ENCODE measurements at regions not wholly inside any gene's neighbourhood (a gene's known extent, or its start where the extent isn't known, plus 50 kb on each side); places are given as distances from the start of the nearest gene placed in this dataset.
"Not testable (repeated sequence)": the region's sequence is repeated elsewhere in the genome, so short reads cannot be mapped to it uniquely, and the experiment has no call there.

- Histone ChIP-seq H3K4me1 (ENCODE audit: control insufficient read depth, insufficient read depth, low read length) (peaks cover 32% of the 10 kb centered on the region), H3K36me3 (ENCODE audit: control insufficient read depth, insufficient read depth, low read length) (no peaks in the 10 kb centered on the region), H3K27me3 (ENCODE audit: control insufficient read depth, insufficient read depth, low read length) (no peaks in the 10 kb centered on the region), H3K9me3 (ENCODE audit: control insufficient read depth, insufficient read depth, low read length) (peaks cover 7% of the 10 kb centered on the region; the same call in 1 of the 2 replicates), H3K4me3 (ENCODE audit: low read depth, low read length) (no peak overlapping the region), H3K9ac (ENCODE audit: low read depth, low read length) (no peak overlapping the region), H3K27ac (ENCODE audit: low read depth, low read length) (no peak overlapping the region)
These were observed 78.5 kb upstream of the C16orf82 start for GRCh38 chr16:26988186-26988585.

DNA sequence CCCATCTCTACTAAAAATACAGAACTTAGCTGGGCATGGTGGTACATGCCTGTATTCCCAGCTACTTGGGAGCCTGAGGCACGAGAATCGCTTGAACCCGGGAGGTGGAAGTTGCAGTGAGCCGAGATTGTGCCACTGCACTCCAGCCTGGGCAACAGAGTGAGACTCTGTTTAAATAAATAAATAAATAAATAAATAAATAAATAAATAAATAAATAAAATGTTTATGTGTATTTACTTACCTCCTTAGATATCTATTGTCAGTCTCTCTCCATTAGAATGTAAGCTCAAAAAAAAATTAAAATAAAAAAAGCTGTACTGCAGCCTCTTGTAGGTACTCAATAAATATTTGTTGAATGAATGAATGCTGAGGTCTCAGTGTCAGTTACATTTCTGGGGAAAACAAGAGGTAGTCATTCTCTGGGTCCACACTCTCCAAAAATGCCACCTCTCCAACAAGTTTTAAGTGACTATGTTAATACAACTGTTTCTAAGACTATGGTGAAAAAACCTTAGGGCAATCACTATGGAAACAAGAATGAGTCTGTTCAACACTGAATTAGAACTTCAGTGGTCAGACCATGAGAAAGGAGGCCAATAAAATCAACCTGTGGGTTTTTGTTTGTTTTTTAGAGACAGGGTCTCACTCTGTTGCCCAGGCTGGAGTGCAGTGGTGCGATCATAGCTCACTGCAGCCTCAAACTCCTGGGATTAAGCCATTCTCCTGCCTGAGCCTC, 76.2 kb upstream of the C16orf82 start:
- H3K4me3 ChIP-seq (ENCODE audit: low read depth, low read length); H3K27ac ChIP-seq (ENCODE audit: low read depth, low read length); H3K27me3 ChIP-seq (ENCODE audit: control insufficient read depth, insufficient read depth, low read length); H3K9ac ChIP-seq (ENCODE audit: low read depth, low read length); H3K9me3 ChIP-seq (ENCODE audit: control insufficient read depth, insufficient read depth, low read length); H3K36me3 ChIP-seq (ENCODE audit: control insufficient read depth, insufficient read depth, low read length): not testable (repeated sequence)
- peaks cover 22% of the 10 kb centered on the region for H3K4me1 ChIP-seq (ENCODE audit: control insufficient read depth, insufficient read depth, low read length)

- Histone ChIP-seq H3K4me1 (ENCODE audit: control insufficient read depth, insufficient read depth, low read length) (peaks cover 3% of the 10 kb centered on the region; the same call in 1 of the 2 replicates), H3K27me3 (ENCODE audit: control insufficient read depth, insufficient read depth, low read length) (no peaks in the 10 kb centered on the region), H3K36me3 (ENCODE audit: control insufficient read depth, insufficient read depth, low read length) (no peaks in the 10 kb centered on the region), H3K9ac (ENCODE audit: low read depth, low read length) (no peak overlapping the region), H3K4me3 (ENCODE audit: low read depth, low read length) (no peak overlapping the region), H3K9me3 (ENCODE audit: control insufficient read depth, insufficient read depth, low read length) (no peaks in the 10 kb centered on the region), H3K27ac (ENCODE audit: low read depth, low read length) (no peak overlapping the region)
These were observed 73.9 kb upstream of the C16orf82 start for GRCh38 chr16:26992666-26993349.

GRCh38 chr16:26993511-26993910, 73.2 kb upstream of the C16orf82 start:
- Histone ChIP-seq H3K4me1 (ENCODE audit: control insufficient read depth, insufficient read depth, low read length) (no peaks in the 10 kb centered on the region; the same call in 1 of the 2 replicates), H3K9me3 (ENCODE audit: control insufficient read depth, insufficient read depth, low read length) (no peaks in the 10 kb centered on the region), H3K27ac (ENCODE audit: low read depth, low read length) (no peak overlapping the region), H3K9ac (ENCODE audit: low read depth, low read length) (no peak overlapping the region), H3K36me3 (ENCODE audit: control insufficient read depth, insufficient read depth, low read length) (no peaks in the 10 kb centered on the region), H3K4me3 (ENCODE audit: low read depth, low read length) (no peak overlapping the region), H3K27me3 (ENCODE audit: control insufficient read depth, insufficient read depth, low read length) (no peaks in the 10 kb centered on the region)

GRCh38 chr16:26993963-26994362, 72.8 kb upstream of the C16orf82 start:
- no peaks in the 10 kb centered on the region; the same call in 1 of the 2 replicates for H3K4me1 ChIP-seq (ENCODE audit: control insufficient read depth, insufficient read depth, low read length)
- H3K27ac ChIP-seq (ENCODE audit: low read depth, low read length): no peak overlapping the region
- no peaks in the 10 kb centered on the region for H3K36me3 ChIP-seq (ENCODE audit: control insufficient read depth, insufficient read depth, low read length)
- H3K9me3 ChIP-seq (ENCODE audit: control insufficient read depth, insufficient read depth, low read length): no peaks in the 10 kb centered on the region
- H3K4me3 ChIP-seq (ENCODE audit: low read depth, low read length): no peak overlapping the region
- H3K27me3 ChIP-seq (ENCODE audit: control insufficient read depth, insufficient read depth, low read length): no peaks in the 10 kb centered on the region
- H3K9ac ChIP-seq (ENCODE audit: low read depth, low read length): no peak overlapping the region

DNA sequence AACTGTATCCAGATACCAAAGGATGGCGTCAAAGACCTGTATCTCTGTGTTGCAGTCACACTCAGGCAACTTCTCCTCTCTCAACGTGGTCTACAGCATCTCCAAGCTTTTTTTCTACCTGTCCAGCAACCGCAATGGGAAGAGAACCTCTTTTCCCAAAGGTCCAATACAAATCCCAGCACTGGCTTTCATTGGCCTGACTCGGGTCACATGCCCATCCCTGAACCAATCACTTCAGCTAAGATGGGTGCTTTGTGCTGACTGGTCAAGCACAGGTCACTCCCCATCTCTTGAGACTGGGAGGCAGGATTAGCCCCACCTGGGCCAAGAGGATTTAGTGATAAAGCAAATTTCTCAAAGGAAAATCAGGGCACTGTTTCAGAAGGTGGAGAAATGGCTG, 71.2 kb upstream of the C16orf82 start:
- Histone ChIP-seq H3K4me3 (ENCODE audit: low read depth, low read length) (no peak overlapping the region), H3K27me3 (ENCODE audit: control insufficient read depth, insufficient read depth, low read length) (no peaks in the 10 kb centered on the region), H3K27ac (ENCODE audit: low read depth, low read length) (no peak overlapping the region), H3K9me3 (ENCODE audit: control insufficient read depth, insufficient read depth, low read length) (no peaks in the 10 kb centered on the region), H3K4me1 (ENCODE audit: control insufficient read depth, insufficient read depth, low read length) (no peaks in the 10 kb centered on the region; the same call in 1 of the 2 replicates), H3K9ac (ENCODE audit: low read depth, low read length) (no peak overlapping the region), H3K36me3 (ENCODE audit: control insufficient read depth, insufficient read depth, low read length) (no peaks in the 10 kb centered on the region)

DNA sequence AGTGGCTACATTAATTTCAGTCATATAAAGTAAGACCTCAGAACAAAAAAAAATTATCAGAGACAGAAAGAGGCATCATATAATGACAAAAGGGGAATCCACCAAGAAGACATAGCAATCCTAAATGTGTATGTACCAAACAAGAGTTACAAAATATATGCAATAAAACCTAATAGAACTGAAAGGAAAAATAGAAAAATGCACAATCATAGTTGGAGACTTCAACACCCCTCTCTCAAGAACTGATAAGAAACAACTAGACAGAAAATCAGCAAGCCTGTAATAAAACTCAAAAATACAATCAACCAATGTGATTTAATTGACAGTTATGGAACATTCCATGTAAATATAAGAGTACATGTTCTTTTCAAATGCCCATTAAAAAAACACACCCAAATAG, 61.3 kb upstream of the C16orf82 start:
- Histone ChIP-seq H3K27me3 (ENCODE audit: control insufficient read depth, insufficient read depth, low read length) (no peaks in the 10 kb centered on the region), H3K27ac (ENCODE audit: low read depth, low read length) (no peak overlapping the region), H3K9ac (ENCODE audit: low read depth, low read length) (no peak overlapping the region), H3K4me1 (ENCODE audit: control insufficient read depth, insufficient read depth, low read length) (no peaks in the 10 kb centered on the region), H3K36me3 (ENCODE audit: control insufficient read depth, insufficient read depth, low read length) (no peaks in the 10 kb centered on the region), H3K4me3 (ENCODE audit: low read depth, low read length) (no peak overlapping the region), H3K9me3 (ENCODE audit: control insufficient read depth, insufficient read depth, low read length) (no peaks in the 10 kb centered on the region)

Data from HUES48 (cell line).